Breast epithelium (tissue), 4 donors: ENCODE measurements at regions not wholly inside any gene's neighbourhood (a gene's known extent, or its start where the extent isn't known, plus 50 kb on each side); places are given as distances from the start of the nearest gene placed in this dataset.
"Not testable (repeated sequence)": the region's sequence is repeated elsewhere in the genome, so short reads cannot be mapped to it uniquely, and the experiment has no call there.

ENCODE experiments used
- DNase-seq, 2 donors: peaks; one replicate each; pipeline ENCODE4 v3.0.0-alpha.2; 2019; ENCODE audit warnings: low spot score in 2 of 2
- H3K27ac ChIP-seq, 2 donors: fragments of 200-600 bp; sonication (generic) in 1 of 2; one replicate each; pipeline ENCODE4 v1.5.1; 2016 to 2019; ENCODE audit warnings: mild to moderate bottlenecking in 1 of 2
- H3K27me3 ChIP-seq, 2 donors: fragments of 200-600 bp; sonication (generic) in 1 of 2; one replicate each; pipeline versions ENCODE4 v1.5.1 to v1.6.0; 2017 to 2019; ENCODE audit warnings: control low read depth in 1 of 2, mild to moderate bottlenecking in 1 of 2
- H3K36me3 ChIP-seq: fragments of 200-600 bp; one replicate; pipeline ENCODE4 v1.5.1; 2019
- H3K4me1 ChIP-seq, 2 donors: fragments of 200-600 bp; sonication (generic); one replicate each; pipeline ENCODE4 v1.5.1; 2016 to 2019; ENCODE audit warnings: control low read depth in 1 of 2
- H3K4me3 ChIP-seq, 3 donors: fragments of 200-600 bp; sonication (generic); 1 replicate in 2 of 3; 2 replicates in 1 of 3; pipeline ENCODE4 v1.5.1; 2016 to 2019; ENCODE audit warnings: mild to moderate bottlenecking in 3 of 3, moderate library complexity in 2 of 3
- H3K9me3 ChIP-seq, 2 donors: fragments of 200-600 bp; sonication (generic) in 1 of 2; one replicate each; pipeline ENCODE4 v1.5.1; 2016 to 2019; ENCODE audit warnings: control low read depth in 1 of 2
- CTCF ChIP-seq, 3 donors: fragments of 450-650 bp; IDR thresholded peaks; one replicate each; pipeline ENCODE4 v1.5.1; 2016 to 2017; ENCODE audit warnings: antibody characterized with exemption in 3 of 3, mild to moderate bottlenecking in 3 of 3, moderate library complexity in 3 of 3
- POLR2A ChIP-seq: fragments of 450-650 bp; IDR thresholded peaks from one replicate; pipeline ENCODE4 v1.6.1; 2016; ENCODE audit warnings: antibody characterized with exemption, mild to moderate bottlenecking, moderate library complexity
- POLR2AphosphoS5 ChIP-seq, 3 donors: sonication (generic); formaldehyde crosslinking; IDR thresholded peaks; one replicate each; pipeline ENCODE4 v1.6.1; 2017; ENCODE audit warnings: antibody characterized with exemption in 3 of 3
- intact Hi-C: fragments of 100-400 bp; cut with DNase I; formaldehyde crosslinking; loops from one replicate; pipeline ENCODE4 v1.15.1; 2023; ENCODE audit warnings: low total_unique reads

DNA sequence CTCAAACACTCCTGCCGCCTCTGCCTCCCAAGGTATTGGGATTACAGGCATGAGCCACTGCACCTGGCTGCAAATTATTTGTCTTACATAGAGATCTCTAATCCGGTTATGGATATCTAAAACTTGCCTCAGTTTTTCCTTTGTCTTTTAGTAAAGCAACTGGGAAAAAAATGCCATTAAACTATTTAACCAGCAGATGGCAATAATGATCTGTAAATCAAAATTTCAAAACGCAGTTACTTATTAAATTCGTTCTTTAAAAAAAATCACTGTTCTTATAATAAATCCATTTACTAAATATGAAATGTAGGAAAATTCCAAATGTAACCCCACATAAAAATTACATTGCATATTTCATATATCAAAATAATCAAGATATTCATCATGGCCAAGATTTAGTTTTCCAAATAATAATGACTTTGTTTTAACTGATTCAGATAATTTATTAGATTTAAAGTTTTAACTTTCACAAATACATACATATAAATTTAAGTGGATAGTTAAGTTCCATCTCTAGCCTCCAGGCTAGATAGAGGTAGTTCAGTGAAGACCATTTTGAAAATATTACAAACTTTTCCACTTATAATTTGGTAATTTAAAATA lies 125.8 kb downstream of the KBTBD2 start:
- TF ChIP-seq CTCF (IDR thresholded peaks at IDR 0.05) = peak in 2 of 3 donors; percentile 18 to 30
- H3K27me3 ChIP-seq, H3K4me1 ChIP-seq, DNase-seq, H3K4me3 ChIP-seq, H3K36me3 ChIP-seq, intact Hi-C loops, H3K9me3 ChIP-seq, H3K27ac ChIP-seq: not testable (repeated sequence)

- no peak for TF ChIP-seq POLR2A
- no peak for TF ChIP-seq CTCF (IDR thresholded peaks at IDR 0.05)
- TF ChIP-seq POLR2AphosphoS5 (IDR thresholded peaks at IDR 0.05) = no peak
- Histone ChIP-seq H3K27me3 (no peaks in the 10 kb centered on the region), H3K4me1 (no peaks in the 10 kb centered on the region), H3K36me3 (no peaks in the 10 kb centered on the region), H3K9me3 (no peaks in the 10 kb centered on the region), H3K27ac (no peak overlapping the region), H3K4me3 (no peak overlapping the region)
- intact Hi-C loops = no loop called here
- no peak for DNase-seq
Measured at GRCh38 chr7:32765185-32765584, 126.4 kb downstream of the KBTBD2 start.

DNA sequence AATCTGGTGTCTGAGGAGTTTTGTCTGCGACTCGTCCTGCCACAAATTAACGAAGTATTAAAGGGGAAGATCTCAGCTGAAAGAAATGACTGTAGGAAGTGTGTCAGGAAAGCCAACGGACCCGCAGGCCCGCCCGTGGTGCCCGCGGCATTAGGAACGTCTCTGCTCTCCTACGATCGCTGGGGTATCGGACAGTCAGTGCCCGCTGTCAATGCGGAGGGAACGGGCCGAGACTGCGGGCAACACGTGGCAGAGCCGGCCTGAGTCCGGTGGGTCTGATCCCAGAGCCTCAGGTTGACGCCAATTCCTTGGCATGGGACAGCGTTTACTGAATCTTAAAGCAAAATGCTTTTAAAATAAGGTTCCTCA lies 128.7 kb downstream of the KBTBD2 start:
- H3K4me3 ChIP-seq = peak overlapping the region in 1 of 3 donors; percentile 11
- DNase-seq = no peak
- intact Hi-C loops = no loop called here
- no peaks in the 10 kb centered on the region for H3K36me3 ChIP-seq
- no peaks in the 10 kb centered on the region for H3K4me1 ChIP-seq
- no peaks in the 10 kb centered on the region for H3K9me3 ChIP-seq
- TF ChIP-seq POLR2A (no peak), POLR2AphosphoS5 (IDR thresholded peaks at IDR 0.05) (no peak), CTCF (IDR thresholded peaks at IDR 0.05) (no peak)
- H3K27ac ChIP-seq = no peak overlapping the region
- H3K27me3 ChIP-seq = no peaks in the 10 kb centered on the region

GRCh38 chr7:32762206-32762924 lies 129.2 kb downstream of the KBTBD2 start:
- peak overlapping the region in 2 of 3 donors; percentile 9 to 11 for H3K4me3 ChIP-seq
- H3K9me3 ChIP-seq, DNase-seq, intact Hi-C loops, H3K27ac ChIP-seq, H3K4me1 ChIP-seq, H3K27me3 ChIP-seq, H3K36me3 ChIP-seq: not testable (repeated sequence)

DNA sequence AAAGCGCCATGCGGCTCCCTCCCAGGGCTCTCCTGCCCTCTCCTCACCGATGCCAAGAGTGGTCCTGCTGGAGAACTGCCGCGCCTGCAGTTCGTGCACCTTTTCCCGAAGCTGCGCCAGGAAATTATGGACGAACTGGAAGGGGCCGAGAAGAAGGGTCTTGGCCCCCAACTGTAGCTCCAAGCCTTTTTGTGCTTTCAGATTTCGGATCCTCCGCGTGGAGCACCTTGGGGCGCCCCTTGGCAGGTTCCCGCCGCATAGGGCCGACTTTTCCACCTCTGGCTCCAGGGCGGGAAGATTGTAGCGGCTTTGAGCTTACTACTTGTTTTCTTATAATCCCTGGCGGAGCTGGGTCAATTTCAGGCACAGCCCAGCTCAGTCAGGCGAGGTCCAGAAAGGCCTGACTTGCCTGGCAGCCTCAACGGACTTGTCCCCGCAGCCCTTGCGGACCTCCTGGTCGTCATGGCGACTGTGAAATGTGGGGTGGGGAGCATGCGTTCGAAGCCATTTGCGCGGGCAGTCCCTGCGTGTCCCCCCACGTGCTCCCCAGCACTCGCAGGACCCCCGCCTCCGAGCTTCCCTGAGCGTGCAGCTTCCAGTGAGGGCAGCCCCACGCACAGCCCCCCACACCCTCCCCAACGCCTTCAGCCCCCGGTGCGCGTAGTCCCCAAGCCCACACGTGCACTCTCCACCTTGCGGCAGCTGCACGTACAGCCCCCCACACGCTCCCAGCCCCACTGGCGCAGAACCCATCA lies 129.9 kb downstream of the KBTBD2 start:
- Histone ChIP-seq H3K27ac (no peak overlapping the region), H3K27me3 (no peaks in the 10 kb centered on the region), H3K4me3 (peak overlapping the region in 2 of 3 donors; percentile 9 to 11), H3K4me1 (no peaks in the 10 kb centered on the region), H3K9me3 (no peaks in the 10 kb centered on the region), H3K36me3 (no peaks in the 10 kb centered on the region)
- DNase-seq = no peak
- intact Hi-C loops = no loop called here
- TF ChIP-seq POLR2A = no peak
- no peak for TF ChIP-seq POLR2AphosphoS5 (IDR thresholded peaks at IDR 0.05)
- TF ChIP-seq CTCF (IDR thresholded peaks at IDR 0.05) = no peak

DNA sequence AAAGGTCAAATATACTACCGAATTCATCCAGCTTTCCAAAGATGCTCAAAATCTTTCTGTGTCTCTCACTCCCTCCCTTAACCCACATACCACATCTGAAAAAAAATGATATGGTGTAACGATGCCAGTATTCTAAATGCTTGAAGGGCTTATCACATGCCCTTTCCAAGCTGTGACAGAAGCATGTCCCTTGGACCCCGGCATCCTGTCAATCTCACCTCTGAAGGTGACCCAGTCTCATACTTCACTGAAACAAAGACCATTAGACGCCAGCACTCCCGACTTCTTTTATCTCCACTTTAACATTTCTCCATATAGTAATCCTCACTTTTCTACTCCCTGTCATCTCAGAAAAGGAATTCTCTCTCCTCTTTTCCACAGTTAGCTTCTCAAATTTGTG lies 130.8 kb downstream of the KBTBD2 start:
- H3K4me3 ChIP-seq, H3K27me3 ChIP-seq, H3K4me1 ChIP-seq, intact Hi-C loops, H3K27ac ChIP-seq, DNase-seq, H3K36me3 ChIP-seq, H3K9me3 ChIP-seq: not testable (repeated sequence)

DNA sequence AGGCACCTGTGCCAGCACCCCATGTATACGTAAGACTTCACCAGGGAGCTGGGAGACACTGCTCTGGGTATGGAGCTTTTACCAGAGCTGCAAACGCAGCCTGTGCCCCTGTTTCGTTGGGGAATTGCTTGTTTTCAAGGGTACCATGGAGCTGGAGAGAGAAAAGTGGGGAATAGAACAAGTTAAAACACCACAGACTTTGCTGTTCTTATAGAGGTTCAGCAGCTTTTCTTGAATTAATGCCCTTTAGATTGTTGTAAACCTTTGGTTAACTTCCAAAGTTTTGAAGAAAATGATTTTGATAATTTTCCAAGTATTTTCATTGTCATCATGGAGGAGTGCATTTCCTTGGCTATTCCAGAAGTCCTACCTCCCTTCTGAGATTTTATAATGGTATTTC lies 131.7 kb downstream of the KBTBD2 start:
- H3K27me3 ChIP-seq, intact Hi-C loops, H3K36me3 ChIP-seq, H3K4me1 ChIP-seq, H3K27ac ChIP-seq, H3K4me3 ChIP-seq, H3K9me3 ChIP-seq, DNase-seq: not testable (repeated sequence)

GRCh38 chr7:32753872-32754271 lies 137.7 kb downstream of the KBTBD2 start:
- H3K9me3 ChIP-seq, H3K4me1 ChIP-seq, H3K27ac ChIP-seq, H3K36me3 ChIP-seq, DNase-seq, intact Hi-C loops, H3K4me3 ChIP-seq, H3K27me3 ChIP-seq: not testable (repeated sequence)

DNA sequence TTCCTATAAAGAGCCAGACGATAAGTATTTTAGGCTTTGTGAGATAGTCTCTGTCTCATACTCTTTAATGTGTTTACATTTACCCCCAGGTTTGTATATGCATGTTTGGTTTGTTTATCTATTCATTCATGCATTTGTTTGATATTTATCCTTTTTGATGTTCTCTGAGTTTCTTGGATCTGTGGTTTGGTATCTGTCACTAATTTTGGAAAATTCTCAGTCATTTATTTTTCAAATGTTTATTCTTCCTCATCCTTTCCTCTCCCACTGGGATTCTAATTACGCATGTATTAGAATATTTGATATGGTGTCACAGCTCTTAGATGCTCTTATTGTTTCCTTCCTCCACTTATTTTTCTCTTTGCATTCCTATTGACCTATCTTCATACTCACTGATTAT lies 143.2 kb downstream of the KBTBD2 start:
- H3K9me3 ChIP-seq, H3K27ac ChIP-seq, H3K27me3 ChIP-seq, DNase-seq, H3K36me3 ChIP-seq, H3K4me1 ChIP-seq, H3K4me3 ChIP-seq: not testable (repeated sequence)
- intact Hi-C loops = loop anchor here (10.0 kb wide), 1 partner anchor 1954 kb away; no protein-coding TSS in a partner anchor
